K562 (cell line): ENCODE measurements at regions not wholly inside any gene's neighbourhood (a gene's known extent, or its start where the extent isn't known, plus 50 kb on each side); places are given as distances from the start of the nearest gene placed in this dataset.

Source experiments
- CEBPB ChIP-seq: fragments of 450-650 bp; IDR thresholded peaks from 2 replicates; pipeline ENCODE4 v1.6.1; 2016; ENCODE audit warnings: missing genetic modification characterization, missing compliant biosample characterization
- DNMT1 ChIP-seq: fragments of 450-650 bp; IDR thresholded peaks from 2 replicates; pipeline ENCODE4 v1.6.1; 2016; ENCODE audit warnings: antibody characterized with exemption, mild to moderate bottlenecking
- EP300 ChIP-seq: IDR thresholded peaks from 2 replicates; pipeline ENCODE4 v1.6.1; 2012; ENCODE audit warnings: low read length, improper control_type of control experiment
- ERF ChIP-seq: fragments of 450-650 bp; formaldehyde crosslinking; IDR thresholded peaks from 2 replicates; pipeline ENCODE4 v1.4.0; 2020; ENCODE audit warnings: mild to moderate bottlenecking, mixed read lengths
- POLR2A ChIP-seq: fragments of 450-650 bp; conservative IDR thresholded peaks from 2 replicates; pipeline ENCODE4 v1.6.1; 2016
- ZFPM2 ChIP-seq: fragments of 250-450 bp; sonication (Bioruptor Pico); IDR thresholded peaks from 2 replicates; pipeline ENCODE4 v1.5.1; 2022; ENCODE audit warnings: mild to moderate bottlenecking
- ZNF263 ChIP-seq: sonication (generic); formaldehyde crosslinking; IDR thresholded peaks from 2 replicates; pipeline ENCODE4 v1.8.0; 2022; ENCODE audit warnings: mild to moderate bottlenecking, missing genetic modification reagents, borderline replicate concordance
- TF ChIP-seq, protein P1 (sequence below), 2 experiments: fragments of 450-650 bp in 1 of 2; sonication (generic) in 1 of 2; formaldehyde crosslinking in 1 of 2; IDR thresholded peaks in 1 of 2; conservative IDR thresholded peaks in 1 of 2; 2 replicates each; pipeline versions ENCODE4 v1.6.1 to v1.8.1; 2016 to 2023; ENCODE audit warnings: mild to moderate bottlenecking in 2 of 2, moderate library complexity in 2 of 2, inconsistent platforms in 1 of 2, missing genetic modification reagents in 1 of 2
- TF ChIP-seq, protein P2 (sequence below): fragments of 450-650 bp; IDR thresholded peaks from 2 replicates; pipeline ENCODE4 v1.6.1; 2017; ENCODE audit warnings: antibody characterized with exemption, mild to moderate bottlenecking

DNA sequence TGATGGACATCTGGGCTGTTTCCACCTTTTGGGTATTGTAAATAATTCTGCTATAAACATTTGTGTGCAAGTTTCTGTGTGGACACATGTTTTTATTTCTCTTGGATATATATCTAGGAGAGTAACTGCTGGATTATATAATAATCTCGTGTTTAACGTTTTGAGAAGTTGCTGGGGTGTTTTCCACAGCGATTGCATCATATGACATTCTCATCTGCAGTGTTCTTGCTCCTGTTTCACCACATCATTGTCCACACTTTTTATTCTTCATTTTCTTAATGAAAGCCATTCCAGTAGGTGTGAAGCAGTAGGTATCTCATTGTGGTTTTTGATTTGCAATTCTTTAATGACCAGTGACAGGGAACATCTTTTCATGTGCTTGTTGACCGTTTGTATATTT is 56.9 kb upstream of the ALKAL2 start:
- TF ChIP-seq CEBPB (tag), result peak; percentile 40
- no peak for TF ChIP-seq ERF (CRISPR knock-in tag)
- no peak for TF ChIP-seq POLR2A
- TF ChIP-seq ZNF263, result no peak
- TF ChIP-seq, protein P1, sequence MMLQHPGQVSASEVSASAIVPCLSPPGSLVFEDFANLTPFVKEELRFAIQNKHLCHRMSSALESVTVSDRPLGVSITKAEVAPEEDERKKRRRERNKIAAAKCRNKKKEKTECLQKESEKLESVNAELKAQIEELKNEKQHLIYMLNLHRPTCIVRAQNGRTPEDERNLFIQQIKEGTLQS (IDR thresholded peaks at IDR 0.05), result 0 out of 2 replicates have a peak, but pooled peaks have one; percentile 15
- TF ChIP-seq, protein P1 (CRISPR knock-in tag; conservative IDR thresholded peaks at IDR 0.05), result no peak
- no peak for TF ChIP-seq DNMT1
- TF ChIP-seq, protein P2, sequence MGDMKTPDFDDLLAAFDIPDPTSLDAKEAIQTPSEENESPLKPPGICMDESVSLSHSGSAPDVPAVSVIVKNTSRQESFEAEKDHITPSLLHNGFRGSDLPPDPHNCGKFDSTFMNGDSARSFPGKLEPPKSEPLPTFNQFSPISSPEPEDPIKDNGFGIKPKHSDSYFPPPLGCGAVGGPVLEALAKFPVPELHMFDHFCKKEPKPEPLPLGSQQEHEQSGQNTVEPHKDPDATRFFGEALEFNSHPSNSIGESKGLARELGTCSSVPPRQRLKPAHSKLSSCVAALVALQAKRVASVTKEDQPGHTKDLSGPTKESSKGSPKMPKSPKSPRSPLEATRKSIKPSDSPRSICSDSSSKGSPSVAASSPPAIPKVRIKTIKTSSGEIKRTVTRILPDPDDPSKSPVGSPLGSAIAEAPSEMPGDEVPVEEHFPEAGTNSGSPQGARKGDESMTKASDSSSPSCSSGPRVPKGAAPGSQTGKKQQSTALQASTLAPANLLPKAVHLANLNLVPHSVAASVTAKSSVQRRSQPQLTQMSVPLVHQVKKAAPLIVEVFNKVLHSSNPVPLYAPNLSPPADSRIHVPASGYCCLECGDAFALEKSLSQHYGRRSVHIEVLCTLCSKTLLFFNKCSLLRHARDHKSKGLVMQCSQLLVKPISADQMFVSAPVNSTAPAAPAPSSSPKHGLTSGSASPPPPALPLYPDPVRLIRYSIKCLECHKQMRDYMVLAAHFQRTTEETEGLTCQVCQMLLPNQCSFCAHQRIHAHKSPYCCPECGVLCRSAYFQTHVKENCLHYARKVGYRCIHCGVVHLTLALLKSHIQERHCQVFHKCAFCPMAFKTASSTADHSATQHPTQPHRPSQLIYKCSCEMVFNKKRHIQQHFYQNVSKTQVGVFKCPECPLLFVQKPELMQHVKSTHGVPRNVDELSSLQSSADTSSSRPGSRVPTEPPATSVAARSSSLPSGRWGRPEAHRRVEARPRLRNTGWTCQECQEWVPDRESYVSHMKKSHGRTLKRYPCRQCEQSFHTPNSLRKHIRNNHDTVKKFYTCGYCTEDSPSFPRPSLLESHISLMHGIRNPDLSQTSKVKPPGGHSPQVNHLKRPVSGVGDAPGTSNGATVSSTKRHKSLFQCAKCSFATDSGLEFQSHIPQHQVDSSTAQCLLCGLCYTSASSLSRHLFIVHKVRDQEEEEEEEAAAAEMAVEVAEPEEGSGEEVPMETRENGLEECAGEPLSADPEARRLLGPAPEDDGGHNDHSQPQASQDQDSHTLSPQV, result no peak
- no peak for TF ChIP-seq EP300
- no peak for TF ChIP-seq ZFPM2 (CRISPR knock-in tag)
